Tibial artery (tissue), 4 donors: ENCODE measurements at regions not wholly inside any gene's neighbourhood (a gene's known extent, or its start where the extent isn't known, plus 50 kb on each side); places are given as distances from the start of the nearest gene placed in this dataset.

Experiments used
- DNase-seq, 2 donors: peaks; one replicate each; pipeline ENCODE4 v3.0.0-alpha.2; 2019
- H3K27ac ChIP-seq, 2 donors: fragments of 200-600 bp; sonication (generic) in 1 of 2; 1 replicate in 1 of 2; 2 replicates in 1 of 2; pipeline ENCODE4 v1.5.1; 2018 to 2019; ENCODE audit warnings: mild to moderate bottlenecking in 1 of 2
- H3K27me3 ChIP-seq, 2 donors: fragments of 200-600 bp; sonication (generic) in 1 of 2; one replicate each; pipeline versions ENCODE4 v1.5.1 to v1.6.0; 2016 to 2019
- H3K36me3 ChIP-seq, 3 donors: fragments of 200-600 bp; sonication (generic) in 2 of 3; one replicate each; pipeline ENCODE4 v1.5.1; 2016 to 2019; ENCODE audit warnings: mild to moderate bottlenecking in 2 of 3
- H3K4me1 ChIP-seq, 4 donors: fragments of 200-600 bp; sonication (generic) in 2 of 4; 1 replicate in 3 of 4; 2 replicates in 1 of 4; pipeline ENCODE4 v1.5.1; 2016 to 2019
- H3K4me3 ChIP-seq, 2 donors: fragments of 200-600 bp; sonication (generic) in 1 of 2; 1 replicate in 1 of 2; 2 replicates in 1 of 2; pipeline ENCODE4 v1.5.1; 2018 to 2019; ENCODE audit warnings: mild to moderate bottlenecking in 2 of 2
- H3K9me3 ChIP-seq, 3 donors: fragments of 200-600 bp; sonication (generic) in 1 of 3; one replicate each; pipeline ENCODE4 v1.5.1; 2016 to 2019
- CTCF ChIP-seq, 2 experiments: fragments of 200-600 bp in 1 of 2; fragments of 450-650 bp in 1 of 2; IDR thresholded peaks; one replicate each; pipeline ENCODE4 v1.5.1; 2017 to 2019; ENCODE audit warnings: antibody characterized with exemption in 2 of 2, mild to moderate bottlenecking in 1 of 2, moderate library complexity in 1 of 2
- intact Hi-C: fragments of 100-400 bp; cut with DNase I; formaldehyde crosslinking; loops from one replicate; pipeline ENCODE4 v1.15.0; 2023; ENCODE audit warnings: low total_unique reads

- TF ChIP-seq CTCF (IDR thresholded peaks at IDR 0.05) = no peak
- no peaks in the 10 kb centered on the region for H3K4me1 ChIP-seq
- peak in 1 of 2 donors; percentile 1 for DNase-seq
- H3K9me3 ChIP-seq = no peaks in the 10 kb centered on the region
- peaks cover 0 to 6% of the 10 kb centered on the region in 2 donors for H3K27me3 ChIP-seq
- intact Hi-C loops = no loop called here
- H3K4me3 ChIP-seq = no peak overlapping the region
- no peaks in the 10 kb centered on the region for H3K36me3 ChIP-seq
- no peak overlapping the region for H3K27ac ChIP-seq
These were observed 477.7 kb upstream of the HS6ST1 start for GRCh38 chr2:128796321-128796720.

GRCh38 chr2:128797092-128797491, 478.4 kb upstream of the HS6ST1 start:
- DNase-seq = peak in 1 of 2 donors; percentile 0
- no peaks in the 10 kb centered on the region for H3K27me3 ChIP-seq
- H3K36me3 ChIP-seq = no peaks in the 10 kb centered on the region
- H3K27ac ChIP-seq = no peak overlapping the region
- intact Hi-C loops = no loop called here
- no peak overlapping the region for H3K4me3 ChIP-seq
- TF ChIP-seq CTCF (IDR thresholded peaks at IDR 0.05) = no peak
- no peaks in the 10 kb centered on the region for H3K4me1 ChIP-seq
- no peaks in the 10 kb centered on the region for H3K9me3 ChIP-seq

GRCh38 chr2:128797533-128797932, 478.9 kb upstream of the HS6ST1 start:
- no peaks in the 10 kb centered on the region for H3K36me3 ChIP-seq
- no peaks in the 10 kb centered on the region for H3K4me1 ChIP-seq
- no peak overlapping the region for H3K4me3 ChIP-seq
- H3K27ac ChIP-seq = no peak overlapping the region
- DNase-seq = peak in 1 of 2 donors; percentile 6
- H3K9me3 ChIP-seq = no peaks in the 10 kb centered on the region
- intact Hi-C loops = no loop called here
- TF ChIP-seq CTCF (IDR thresholded peaks at IDR 0.05) = no peak
- no peaks in the 10 kb centered on the region for H3K27me3 ChIP-seq

GRCh38 chr2:128797937-128798336, 479.3 kb upstream of the HS6ST1 start:
- H3K4me1 ChIP-seq = no peaks in the 10 kb centered on the region
- H3K27ac ChIP-seq = no peak overlapping the region
- no peaks in the 10 kb centered on the region for H3K27me3 ChIP-seq
- H3K4me3 ChIP-seq = no peak overlapping the region
- H3K36me3 ChIP-seq = no peaks in the 10 kb centered on the region
- peak in 1 of 2 donors; percentile 3 for DNase-seq
- no peaks in the 10 kb centered on the region for H3K9me3 ChIP-seq
- intact Hi-C loops = no loop called here
- no peak for TF ChIP-seq CTCF (IDR thresholded peaks at IDR 0.05)

- Histone ChIP-seq H3K4me1 (no peaks in the 10 kb centered on the region), H3K36me3 (no peaks in the 10 kb centered on the region), H3K27ac (no peak overlapping the region), H3K4me3 (no peak overlapping the region), H3K27me3 (no peaks in the 10 kb centered on the region), H3K9me3 (no peaks in the 10 kb centered on the region)
- peak in 1 of 2 donors; percentile 11 for DNase-seq
- intact Hi-C loops = no loop called here
- TF ChIP-seq CTCF (IDR thresholded peaks at IDR 0.05) = no peak
These were observed 480.0 kb upstream of the HS6ST1 start for GRCh38 chr2:128798502-128799283.

- intact Hi-C loops = no loop called here
- H3K27ac ChIP-seq = no peak overlapping the region
These were observed 480.6 kb upstream of the HS6ST1 start for GRCh38 chr2:128799284-128799552.

More at GRCh38 chr2:128799284-128799552, 480.6 kb upstream of the HS6ST1 start:
- no peak for TF ChIP-seq CTCF (IDR thresholded peaks at IDR 0.05)
- Histone ChIP-seq H3K4me1 (no peaks in the 10 kb centered on the region), H3K36me3 (no peaks in the 10 kb centered on the region), H3K4me3 (no peak overlapping the region), H3K27me3 (no peaks in the 10 kb centered on the region), H3K9me3 (no peaks in the 10 kb centered on the region)
- peak in 1 of 2 donors; percentile 2 for DNase-seq
